IMR-90 (cell line): ENCODE measurements at regions not wholly inside any gene's neighbourhood (a gene's known extent, or its start where the extent isn't known, plus 50 kb on each side); places are given as distances from the start of the nearest gene placed in this dataset.

ENCODE experiments used
- BHLHE40 ChIP-seq: fragments of 150-350 bp; IDR thresholded peaks from 2 replicates; pipeline ENCODE4 v1.6.1; 2016; ENCODE audit warnings: mild to moderate bottlenecking, low read depth, low read length
- CEBPB ChIP-seq: IDR thresholded peaks from 2 replicates; pipeline ENCODE4 v1.6.1; 2012; ENCODE audit warnings: low read depth, low read length, improper control_type of control experiment
- CHD1 ChIP-seq: IDR thresholded peaks from 2 replicates; pipeline ENCODE4 v1.6.1; 2012; ENCODE audit warnings: low read depth, low read length, improper control_type of control experiment
- CTCF ChIP-seq: conservative IDR thresholded peaks from 2 replicates; pipeline ENCODE4 v1.5.1; 2012; ENCODE audit warnings: mild to moderate bottlenecking, low read depth, low read length, improper control_type of control experiment
- ELK1 ChIP-seq: fragments of 150-350 bp; IDR thresholded peaks from 2 replicates; pipeline ENCODE4 v1.6.1; 2016; ENCODE audit warnings: low read depth, mild to moderate bottlenecking, low read length, moderate library complexity, borderline replicate concordance
- MAFK ChIP-seq: IDR thresholded peaks from 2 replicates; pipeline ENCODE4 v1.6.1; 2012; ENCODE audit warnings: low read depth, low read length, improper control_type of control experiment
- MAZ ChIP-seq: IDR thresholded peaks from 2 replicates; pipeline ENCODE4 v1.6.1; 2012; ENCODE audit warnings: low read depth, mild to moderate bottlenecking, low read length, improper control_type of control experiment, moderate library complexity, borderline replicate concordance
- MXI1 ChIP-seq: IDR thresholded peaks from 2 replicates; pipeline ENCODE4 v1.6.1; 2012; ENCODE audit warnings: low read depth, mild to moderate bottlenecking, low read length, moderate library complexity, borderline replicate concordance
- POLR2A ChIP-seq: IDR thresholded peaks from 2 replicates; pipeline ENCODE4 v1.6.1; 2012; ENCODE audit warnings: mild to moderate bottlenecking, low read depth, low read length
- RAD21 ChIP-seq: IDR thresholded peaks from 2 replicates; pipeline ENCODE4 v1.6.1; 2012; ENCODE audit warnings: low read length, improper control_type of control experiment

GRCh38 chrX:40423299-40423698 lies 157.5 kb upstream of the ATP6AP2 start:
- TF ChIP-seq MAFK (no peak), CTCF (no peak), ELK1 (no peak), CEBPB (0 out of 2 replicates have a peak, but pooled peaks have one; percentile 16), RAD21 (no peak), POLR2A (no peak), CHD1 (no peak), MAZ (no peak), MXI1 (no peak), BHLHE40 (no peak)
